ENCODE measurements at regions not wholly inside any gene's neighbourhood (a gene's known extent, or its start where the extent isn't known, plus 50 kb on each side); places are given as distances from the start of the nearest gene placed in this dataset.

DNA sequence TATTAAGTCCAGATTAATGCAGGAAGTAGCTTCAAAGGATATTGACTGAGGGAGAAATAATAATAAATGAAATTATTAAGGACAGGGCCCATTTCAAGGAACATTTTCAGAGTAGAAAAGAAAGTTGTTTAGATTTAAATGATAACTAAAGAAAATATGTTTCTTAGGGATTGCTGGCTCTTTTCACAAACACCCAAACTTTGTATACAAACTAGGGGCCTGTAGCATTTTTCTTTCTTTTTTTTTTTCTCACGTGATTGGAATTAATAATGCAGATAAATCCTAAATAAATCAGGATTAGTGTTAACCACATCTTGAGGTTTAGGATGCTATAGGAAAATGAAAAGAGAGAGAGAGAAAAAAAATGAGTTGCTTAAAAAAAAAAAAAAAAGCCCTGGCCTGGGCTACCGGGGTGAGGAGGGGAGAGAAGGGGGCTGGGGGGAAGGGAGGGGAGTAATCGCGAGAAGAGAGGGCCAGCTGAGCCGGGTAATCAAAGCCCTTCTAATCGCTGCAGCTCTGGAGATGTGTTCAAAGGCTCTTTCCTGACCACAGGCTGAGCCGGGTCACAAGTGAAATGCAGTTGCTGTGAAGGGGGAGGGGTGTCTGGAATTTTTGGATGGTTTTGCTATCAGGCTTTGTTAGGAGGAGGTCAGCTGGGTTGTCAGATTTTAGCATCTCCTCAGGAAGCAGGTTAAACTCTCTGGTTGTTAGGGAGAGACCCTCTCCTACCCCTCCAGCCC is 104.6 kb upstream of the ZFHX3 start:
- TF ChIP-seq TCF7L2 (IDR thresholded peaks at IDR 0.05; ENCODE audit: borderline replicate concordance, extremely low read depth, insufficient read depth, insufficient read length) (no peak), CTCF (IDR thresholded peaks at IDR 0.05 in 2 of 3, conservative IDR thresholded peaks at IDR 0.05 in 1 of 3; ENCODE audit: borderline replicate concordance in 1 of 3, insufficient read depth in 1 of 3, low read depth in 2 of 3, low read length in 2 of 3) (no peak), ATF3 (IDR thresholded peaks at IDR 0.05) (no peak), EZH2 (IDR thresholded peaks at IDR 0.05) (no peak), EZH2phosphoT487 (IDR thresholded peaks at IDR 0.05; ENCODE audit: borderline replicate concordance) (no peak), SIN3A (IDR thresholded peaks at IDR 0.05; ENCODE audit: low read depth) (no peak), RAD21 (IDR thresholded peaks at IDR 0.05; ENCODE audit: low read depth) (no peak), YY1 (IDR thresholded peaks at IDR 0.05; ENCODE audit: extremely low read depth, insufficient replicate concordance, low read depth, low read length) (no peak), POLR2A (IDR thresholded peaks at IDR 0.05; ENCODE audit: borderline replicate concordance, extremely low read depth, insufficient read depth, insufficient read length) (no peak), ZFX (IDR thresholded peaks at IDR 0.05) (no peak), CBX3 (IDR thresholded peaks at IDR 0.05; ENCODE audit: low read depth) (no peak), MAX (IDR thresholded peaks at IDR 0.05) (no peak)
- TF ChIP-seq, protein P1, sequence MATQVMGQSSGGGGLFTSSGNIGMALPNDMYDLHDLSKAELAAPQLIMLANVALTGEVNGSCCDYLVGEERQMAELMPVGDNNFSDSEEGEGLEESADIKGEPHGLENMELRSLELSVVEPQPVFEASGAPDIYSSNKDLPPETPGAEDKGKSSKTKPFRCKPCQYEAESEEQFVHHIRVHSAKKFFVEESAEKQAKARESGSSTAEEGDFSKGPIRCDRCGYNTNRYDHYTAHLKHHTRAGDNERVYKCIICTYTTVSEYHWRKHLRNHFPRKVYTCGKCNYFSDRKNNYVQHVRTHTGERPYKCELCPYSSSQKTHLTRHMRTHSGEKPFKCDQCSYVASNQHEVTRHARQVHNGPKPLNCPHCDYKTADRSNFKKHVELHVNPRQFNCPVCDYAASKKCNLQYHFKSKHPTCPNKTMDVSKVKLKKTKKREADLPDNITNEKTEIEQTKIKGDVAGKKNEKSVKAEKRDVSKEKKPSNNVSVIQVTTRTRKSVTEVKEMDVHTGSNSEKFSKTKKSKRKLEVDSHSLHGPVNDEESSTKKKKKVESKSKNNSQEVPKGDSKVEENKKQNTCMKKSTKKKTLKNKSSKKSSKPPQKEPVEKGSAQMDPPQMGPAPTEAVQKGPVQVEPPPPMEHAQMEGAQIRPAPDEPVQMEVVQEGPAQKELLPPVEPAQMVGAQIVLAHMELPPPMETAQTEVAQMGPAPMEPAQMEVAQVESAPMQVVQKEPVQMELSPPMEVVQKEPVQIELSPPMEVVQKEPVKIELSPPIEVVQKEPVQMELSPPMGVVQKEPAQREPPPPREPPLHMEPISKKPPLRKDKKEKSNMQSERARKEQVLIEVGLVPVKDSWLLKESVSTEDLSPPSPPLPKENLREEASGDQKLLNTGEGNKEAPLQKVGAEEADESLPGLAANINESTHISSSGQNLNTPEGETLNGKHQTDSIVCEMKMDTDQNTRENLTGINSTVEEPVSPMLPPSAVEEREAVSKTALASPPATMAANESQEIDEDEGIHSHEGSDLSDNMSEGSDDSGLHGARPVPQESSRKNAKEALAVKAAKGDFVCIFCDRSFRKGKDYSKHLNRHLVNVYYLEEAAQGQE (IDR thresholded peaks at IDR 0.05; ENCODE audit: low read depth) = no peak
